HL-60 (cell line): ENCODE measurements at regions not wholly inside any gene's neighbourhood (a gene's known extent, or its start where the extent isn't known, plus 50 kb on each side); places are given as distances from the start of the nearest gene placed in this dataset.
"Not testable (repeated sequence)": the region's sequence is repeated elsewhere in the genome, so short reads cannot be mapped to it uniquely, and the experiment has no call there.

Source experiments
- DNase-seq, 2 experiments: peaks; one replicate each; pipeline ENCODE4 v3.0.0-alpha.2; 2010 to 2020; ENCODE audit warnings: low read depth in 1 of 2, low spot score in 1 of 2
- H3K27ac ChIP-seq: fragments of 250-450 bp; sonication (Bioruptor Pico); replicated peaks from 2 replicates; pipeline ENCODE4 v1.5.1; 2020; ENCODE audit warnings: mild to moderate bottlenecking, moderate library complexity
- H3K27me3 ChIP-seq: fragments of 250-450 bp; sonication (Bioruptor Pico); 2 replicates; pipeline ENCODE4 v1.5.1; 2021; ENCODE audit warnings: mild to moderate bottlenecking, moderate library complexity; ENCODE audit not compliant: insufficient read depth, poor library complexity, severe bottlenecking
- H3K4me3 ChIP-seq: replicated peaks from 2 replicates; pipeline ENCODE4 v1.5.1; 2011; ENCODE audit warnings: mild to moderate bottlenecking, control low read depth, low read length; ENCODE audit not compliant: insufficient read depth
- CTCF ChIP-seq: IDR thresholded peaks from one replicate; pipeline ENCODE4 v1.5.1; 2011; ENCODE audit warnings: low read length, control low read depth, inconsistent platforms; ENCODE audit not compliant: insufficient read depth
- GABPA ChIP-seq: IDR thresholded peaks from 2 replicates; pipeline ENCODE4 v1.6.1; 2012; ENCODE audit warnings: low read depth
- POLR2AphosphoS5 ChIP-seq: IDR thresholded peaks from 2 replicates; pipeline ENCODE4 v1.6.1; 2012; ENCODE audit warnings: low read depth
- SPI1 ChIP-seq: IDR thresholded peaks from 2 replicates; pipeline ENCODE4 v1.6.1; 2012; ENCODE audit warnings: low read depth, mild to moderate bottlenecking, borderline replicate concordance
- TF ChIP-seq, protein P1 (sequence below): IDR thresholded peaks from 2 replicates; pipeline ENCODE4 v1.6.1; 2012; ENCODE audit warnings: low read depth; ENCODE audit not compliant: insufficient replicate concordance

DNA sequence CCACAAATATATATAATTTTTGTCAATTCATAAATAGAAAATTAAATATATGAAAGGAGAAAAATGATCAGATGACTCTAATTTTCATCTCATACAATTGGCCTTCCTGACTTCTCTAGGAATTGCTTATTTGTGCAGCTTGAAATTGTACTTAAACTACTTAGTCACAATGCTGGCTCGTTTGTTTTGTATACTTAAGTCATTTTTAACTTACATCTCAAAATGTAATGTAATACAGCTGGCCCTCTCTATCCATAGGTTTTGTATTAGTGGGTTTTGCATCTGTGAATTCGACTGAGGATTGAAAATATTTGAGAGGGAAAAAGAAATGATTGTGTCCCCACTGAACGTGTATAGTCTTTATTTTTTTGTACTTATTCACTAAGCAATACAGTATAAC, 160.1 kb upstream of the PRSS12 start:
- not testable (repeated sequence) for H3K27ac ChIP-seq, DNase-seq, H3K4me3 ChIP-seq, H3K27me3 ChIP-seq

- H3K27me3 ChIP-seq, H3K4me3 ChIP-seq, H3K27ac ChIP-seq, DNase-seq: not testable (repeated sequence)
Measured at GRCh38 chr4:118514332-118514731, 161.5 kb upstream of the PRSS12 start.

DNA sequence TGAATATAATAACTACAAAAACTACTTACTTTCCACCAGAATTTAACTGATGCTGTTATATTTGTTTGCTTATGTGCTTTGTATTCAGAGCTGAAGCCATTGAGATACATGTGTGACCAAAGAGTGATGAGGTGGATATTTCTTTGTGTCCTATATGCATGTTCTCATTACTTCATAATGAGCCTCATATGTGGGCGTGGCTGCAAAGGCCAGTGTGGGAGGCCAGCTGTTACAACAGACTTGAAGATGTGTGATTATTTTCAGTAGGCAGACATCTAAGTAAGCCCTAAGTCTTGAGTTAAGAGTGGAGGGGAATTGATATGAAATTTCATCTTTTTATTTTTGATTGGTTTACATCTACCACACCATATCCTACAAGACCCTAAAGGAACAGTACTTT, 163.3 kb upstream of the PRSS12 start:
- H3K4me3 ChIP-seq, H3K27me3 ChIP-seq, DNase-seq, H3K27ac ChIP-seq: not testable (repeated sequence)

DNA sequence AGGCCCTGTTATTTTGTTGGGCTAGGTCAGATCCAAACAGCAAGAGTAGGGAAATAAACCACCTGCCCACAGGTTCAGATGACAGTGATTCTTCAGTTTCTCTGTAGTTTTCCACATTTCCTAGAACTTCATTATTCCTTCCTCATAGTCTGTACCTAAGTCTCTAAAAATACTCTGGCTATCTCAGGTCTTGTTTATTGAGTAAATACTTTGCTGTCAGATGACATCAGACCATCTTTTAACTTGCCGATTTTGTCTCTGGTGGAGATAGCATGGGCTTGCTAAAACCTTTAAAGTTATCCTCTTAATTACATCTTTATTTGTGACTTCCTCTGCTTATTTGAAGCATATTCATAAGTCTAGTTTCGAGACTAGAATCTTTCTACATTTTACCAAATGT, 155.1 kb upstream of the METTL14 start:
- DNase-seq, H3K27me3 ChIP-seq, H3K27ac ChIP-seq, H3K4me3 ChIP-seq: not testable (repeated sequence)

- H3K4me3 ChIP-seq, DNase-seq, H3K27me3 ChIP-seq, H3K27ac ChIP-seq: not testable (repeated sequence)
Measured at GRCh38 chr4:118531947-118532346, 153.2 kb upstream of the METTL14 start.

GRCh38 chr4:118535788-118536187, 149.4 kb upstream of the METTL14 start:
- not testable (repeated sequence) for H3K4me3 ChIP-seq, DNase-seq, H3K27ac ChIP-seq

GRCh38 chr4:118539412-118540077, 145.6 kb upstream of the METTL14 start:
- H3K4me3 ChIP-seq, H3K27me3 ChIP-seq, H3K27ac ChIP-seq: not testable (repeated sequence)
- DNase-seq, result peak in 1 of 2 experiments; percentile 2

More at GRCh38 chr4:118535788-118536187, 149.4 kb upstream of the METTL14 start:
- H3K27me3 ChIP-seq, result not testable (repeated sequence)

GRCh38 chr4:118556576-118556975, 128.6 kb upstream of the METTL14 start:
- not testable (repeated sequence) for H3K4me3 ChIP-seq, H3K27me3 ChIP-seq
- H3K27ac ChIP-seq, result peak overlapping the region; percentile 51
- peak in 1 of 2 experiments; percentile 14 for DNase-seq

DNA sequence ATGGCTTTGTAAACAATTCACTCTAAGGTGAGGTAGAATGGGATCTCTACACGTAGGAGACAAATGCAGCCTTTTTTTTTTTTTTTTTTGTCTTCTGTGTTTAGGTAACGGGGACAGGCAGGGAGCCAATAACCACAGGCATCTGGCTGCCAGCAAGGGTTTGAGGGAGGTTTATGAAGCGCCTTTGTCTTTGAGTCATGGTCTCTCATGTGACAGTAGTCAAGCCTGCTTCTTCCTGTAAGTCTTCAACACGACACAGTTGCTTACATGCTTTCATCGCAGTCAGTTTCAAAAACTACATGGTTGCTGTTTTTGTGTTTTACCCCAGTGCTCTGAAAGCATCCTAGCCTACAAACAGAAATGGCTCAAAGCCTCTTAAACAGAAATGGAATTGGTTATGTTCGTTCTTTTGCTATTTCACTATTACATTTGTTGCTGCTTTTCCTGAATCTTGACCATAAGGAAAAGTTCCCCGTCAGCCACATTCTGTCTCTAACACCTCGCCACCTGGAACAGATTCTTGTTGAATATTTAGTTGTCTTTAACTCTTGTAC, 127.8 kb upstream of the METTL14 start:
- Histone ChIP-seq H3K27me3 (no peaks in the 10 kb centered on the region), H3K27ac (peak overlapping the region; percentile 51), H3K4me3 (no peak overlapping the region)
- TF ChIP-seq GABPA (no peak), POLR2AphosphoS5 (no peak), CTCF (no peak), SPI1 (no peak)
- TF ChIP-seq, protein P1, sequence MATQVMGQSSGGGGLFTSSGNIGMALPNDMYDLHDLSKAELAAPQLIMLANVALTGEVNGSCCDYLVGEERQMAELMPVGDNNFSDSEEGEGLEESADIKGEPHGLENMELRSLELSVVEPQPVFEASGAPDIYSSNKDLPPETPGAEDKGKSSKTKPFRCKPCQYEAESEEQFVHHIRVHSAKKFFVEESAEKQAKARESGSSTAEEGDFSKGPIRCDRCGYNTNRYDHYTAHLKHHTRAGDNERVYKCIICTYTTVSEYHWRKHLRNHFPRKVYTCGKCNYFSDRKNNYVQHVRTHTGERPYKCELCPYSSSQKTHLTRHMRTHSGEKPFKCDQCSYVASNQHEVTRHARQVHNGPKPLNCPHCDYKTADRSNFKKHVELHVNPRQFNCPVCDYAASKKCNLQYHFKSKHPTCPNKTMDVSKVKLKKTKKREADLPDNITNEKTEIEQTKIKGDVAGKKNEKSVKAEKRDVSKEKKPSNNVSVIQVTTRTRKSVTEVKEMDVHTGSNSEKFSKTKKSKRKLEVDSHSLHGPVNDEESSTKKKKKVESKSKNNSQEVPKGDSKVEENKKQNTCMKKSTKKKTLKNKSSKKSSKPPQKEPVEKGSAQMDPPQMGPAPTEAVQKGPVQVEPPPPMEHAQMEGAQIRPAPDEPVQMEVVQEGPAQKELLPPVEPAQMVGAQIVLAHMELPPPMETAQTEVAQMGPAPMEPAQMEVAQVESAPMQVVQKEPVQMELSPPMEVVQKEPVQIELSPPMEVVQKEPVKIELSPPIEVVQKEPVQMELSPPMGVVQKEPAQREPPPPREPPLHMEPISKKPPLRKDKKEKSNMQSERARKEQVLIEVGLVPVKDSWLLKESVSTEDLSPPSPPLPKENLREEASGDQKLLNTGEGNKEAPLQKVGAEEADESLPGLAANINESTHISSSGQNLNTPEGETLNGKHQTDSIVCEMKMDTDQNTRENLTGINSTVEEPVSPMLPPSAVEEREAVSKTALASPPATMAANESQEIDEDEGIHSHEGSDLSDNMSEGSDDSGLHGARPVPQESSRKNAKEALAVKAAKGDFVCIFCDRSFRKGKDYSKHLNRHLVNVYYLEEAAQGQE, result no peak
- peak; percentile 11 to 75 for DNase-seq

DNA sequence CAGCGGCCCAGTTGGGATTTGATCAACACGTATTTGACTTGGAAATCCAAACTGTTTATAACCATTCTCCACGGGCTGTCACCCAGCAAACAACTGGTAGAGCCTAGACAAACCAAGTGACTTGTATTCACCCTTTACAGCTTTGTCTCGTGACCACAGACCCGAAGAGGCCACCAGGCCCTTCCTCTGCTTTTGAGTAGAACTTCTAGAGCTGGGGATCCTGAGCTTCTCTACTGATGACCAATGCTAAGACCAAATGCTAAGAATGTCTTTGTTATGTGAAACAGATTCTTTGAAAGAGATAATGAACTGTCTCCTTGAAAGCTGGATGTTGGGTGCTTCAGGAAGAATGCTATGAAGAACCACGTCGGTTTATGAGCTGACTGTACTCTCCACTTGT, 127.0 kb upstream of the METTL14 start:
- not testable (repeated sequence) for H3K27ac ChIP-seq, DNase-seq, H3K27me3 ChIP-seq, H3K4me3 ChIP-seq

DNA sequence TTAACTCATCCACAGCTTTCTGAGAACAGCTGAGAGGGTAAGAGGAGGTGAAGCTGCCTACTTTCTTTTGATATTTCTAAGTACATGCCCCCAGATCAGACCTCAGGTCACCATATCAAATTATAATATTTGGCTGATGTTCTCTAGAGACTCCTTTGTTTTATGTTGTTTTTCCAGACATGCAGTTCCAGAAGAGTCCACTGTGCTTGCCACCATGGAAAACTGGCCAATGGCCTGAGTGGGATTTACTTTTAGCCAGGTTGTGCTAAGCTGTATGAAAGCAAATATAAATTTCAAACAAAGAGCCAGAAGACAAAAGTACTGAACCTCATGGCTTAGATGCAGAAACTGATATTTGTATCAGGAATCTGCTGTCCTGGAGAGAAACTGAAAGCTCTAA, 123.6 kb upstream of the METTL14 start:
- not testable (repeated sequence) for DNase-seq, H3K27me3 ChIP-seq, H3K27ac ChIP-seq, H3K4me3 ChIP-seq
